Mesenchymal stem cell (in vitro differentiated cells and primary cell): ENCODE measurements at regions not wholly inside any gene's neighbourhood (a gene's known extent, or its start where the extent isn't known, plus 50 kb on each side); places are given as distances from the start of the nearest gene placed in this dataset.

Source experiments
- DNase-seq: peaks from one replicate; pipeline ENCODE4 v3.0.0-alpha.2; 2013
- H2AFZ ChIP-seq: one replicate; pipeline ENCODE4 v1.6.1; 2013; ENCODE audit warnings: low read depth, mild to moderate bottlenecking, control low read depth, inconsistent platforms, low read length, moderate library complexity
- H2AK5ac ChIP-seq: 2 replicates; pipeline ENCODE4 v1.6.1; 2013; ENCODE audit warnings: low read length, moderate library complexity, mild to moderate bottlenecking, inconsistent platforms; ENCODE audit not compliant: severe bottlenecking
- H2BK120ac ChIP-seq: one replicate; pipeline ENCODE4 v1.6.1; 2013; ENCODE audit warnings: low read depth, mild to moderate bottlenecking, inconsistent platforms, low read length, moderate library complexity
- H2BK12ac ChIP-seq, 2 experiments: one replicate each; pipeline ENCODE4 v1.6.1; 2013; ENCODE audit warnings: inconsistent platforms in 2 of 2, low read length in 2 of 2, mild to moderate bottlenecking in 2 of 2, moderate library complexity in 2 of 2, control low read depth in 1 of 2
- H2BK15ac ChIP-seq: one replicate; pipeline ENCODE4 v1.6.1; 2013; ENCODE audit warnings: mild to moderate bottlenecking, low read depth, inconsistent platforms; ENCODE audit not compliant: poor library complexity, severe bottlenecking
- H2BK5ac ChIP-seq: 2 replicates; pipeline ENCODE4 v1.6.1; 2013; ENCODE audit warnings: low read depth, mild to moderate bottlenecking, low read length, control low read depth, inconsistent platforms; ENCODE audit not compliant: poor library complexity, severe bottlenecking
- H3K14ac ChIP-seq, 2 experiments: one replicate each; pipeline ENCODE4 v1.6.1; 2013; ENCODE audit warnings: inconsistent platforms in 2 of 2, low read length in 2 of 2, control low read depth in 1 of 2, mild to moderate bottlenecking in 1 of 2, moderate library complexity in 1 of 2
- H3K18ac ChIP-seq, 2 experiments: one replicate each; pipeline ENCODE4 v1.6.1; 2013; ENCODE audit warnings: inconsistent platforms in 2 of 2, low read length in 2 of 2, control low read depth in 1 of 2, low read depth in 1 of 2, mild to moderate bottlenecking in 1 of 2
- H3K23ac ChIP-seq, 2 experiments: one replicate each; pipeline ENCODE4 v1.6.1; 2013; ENCODE audit warnings: inconsistent platforms in 2 of 2, low read length in 2 of 2, mild to moderate bottlenecking in 2 of 2, moderate library complexity in 2 of 2, control low read depth in 1 of 2
- H3K27ac ChIP-seq: 2 replicates; pipeline ENCODE4 v1.5.1; 2013; ENCODE audit warnings: mild to moderate bottlenecking, moderate library complexity, low read length, control low read depth, inconsistent platforms; ENCODE audit not compliant: poor library complexity, severe bottlenecking
- H3K27me3 ChIP-seq, 2 experiments: 2 replicates each; pipeline versions ENCODE4 v1.6.1 to v1.7.0; 2013; ENCODE audit warnings: low read length in 2 of 2, mild to moderate bottlenecking in 2 of 2, moderate library complexity in 2 of 2, control low read depth in 1 of 2, inconsistent platforms in 1 of 2; ENCODE audit not compliant: control insufficient read depth in 1 of 2, insufficient read depth in 1 of 2
- H3K36me3 ChIP-seq, 2 experiments: 2 replicates each; pipeline versions ENCODE4 v1.6.1 to v1.7.0; 2013; ENCODE audit warnings: low read length in 2 of 2, control low read depth in 1 of 2, inconsistent platforms in 1 of 2, low read depth in 1 of 2, mild to moderate bottlenecking in 1 of 2; ENCODE audit not compliant: insufficient read depth in 2 of 2, control insufficient read depth in 1 of 2
- H3K4ac ChIP-seq, 2 experiments: one replicate each; pipeline ENCODE4 v1.6.1; 2013; ENCODE audit warnings: inconsistent platforms in 2 of 2, low read length in 2 of 2, mild to moderate bottlenecking in 2 of 2, moderate library complexity in 2 of 2, control low read depth in 1 of 2, low read depth in 1 of 2
- H3K4me1 ChIP-seq: 2 replicates; pipeline ENCODE4 v1.6.1; 2013; ENCODE audit warnings: low read depth, low read length, control low read depth; ENCODE audit not compliant: control insufficient read depth, insufficient read depth
- H3K4me2 ChIP-seq: 2 replicates; pipeline ENCODE4 v1.6.1; 2013; ENCODE audit warnings: low read length, mild to moderate bottlenecking, inconsistent platforms; ENCODE audit not compliant: poor library complexity, severe bottlenecking
- H3K4me3 ChIP-seq, 2 experiments: 2 replicates each; pipeline versions ENCODE4 v1.5.1 to v1.7.0; 2013; ENCODE audit warnings: low read length in 2 of 2, mild to moderate bottlenecking in 2 of 2, control low read depth in 1 of 2, low read depth in 1 of 2; ENCODE audit not compliant: insufficient read depth in 1 of 2
- H3K79me1 ChIP-seq: replicated peaks from 2 replicates; pipeline ENCODE4 v1.6.1; 2013; ENCODE audit warnings: mild to moderate bottlenecking, control low read depth, low read length, inconsistent platforms; ENCODE audit not compliant: poor library complexity, severe bottlenecking
- H3K9ac ChIP-seq: 2 replicates; pipeline ENCODE4 v1.7.0; 2013; ENCODE audit warnings: mild to moderate bottlenecking, low read length, moderate library complexity
- H3K9me3 ChIP-seq: 2 replicates; pipeline ENCODE4 v1.7.0; 2013; ENCODE audit warnings: mild to moderate bottlenecking, low read length; ENCODE audit not compliant: control insufficient read depth
- H4K8ac ChIP-seq: one replicate; pipeline ENCODE4 v1.6.1; 2013; ENCODE audit warnings: inconsistent platforms, mild to moderate bottlenecking, low read length, moderate library complexity
- H4K91ac ChIP-seq: one replicate; pipeline ENCODE4 v1.6.1; 2013; ENCODE audit warnings: mild to moderate bottlenecking, low read length, inconsistent platforms
- WGBS: methylation state at CpG from one replicate; pipeline ENCODE4 v1.1.7; 2013; ENCODE audit warnings: mixed read lengths; 5-methylcytosine and 5-hydroxymethylcytosine counted together

- 82% methylated on average over 15 of the region's 15 CpGs for WGBS
These were observed 87.2 kb upstream of the HTATIP2 start for GRCh38 chr11:20275987-20276965.

GRCh38 chr11:20274031-20274430, 89.5 kb upstream of the HTATIP2 start:
- no peak overlapping the region for H2BK15ac ChIP-seq

More at GRCh38 chr11:20275987-20276965, 87.2 kb upstream of the HTATIP2 start:
- Histone ChIP-seq H4K91ac (no peak overlapping the region), H2AK5ac (no peak overlapping the region), H3K36me3 (no peaks in the 10 kb centered on the region), H3K4me1 (no peaks in the 10 kb centered on the region), H2BK12ac (no peak overlapping the region), H2AFZ (no peak overlapping the region), H2BK120ac (no peak overlapping the region), H3K18ac (no peak overlapping the region), H2BK15ac (no peak overlapping the region), H3K9me3 (no peaks in the 10 kb centered on the region), H3K27me3 (peaks cover 21 to 46% of the 10 kb centered on the region in 2 experiments), H3K14ac (no peak overlapping the region), H3K4me2 (no peak overlapping the region), H3K4ac (no peak overlapping the region), H3K4me3 (no peak overlapping the region), H3K79me1 (no peaks in the 10 kb centered on the region), H3K27ac (no peak overlapping the region), H3K23ac (no peak overlapping the region), H2BK5ac (no peak overlapping the region), H4K8ac (no peak overlapping the region), H3K9ac (no peak overlapping the region)
- DNase-seq = no peak

GRCh38 chr11:20261526-20261925, 101.3 kb upstream of the DBX1 start:
- no peak overlapping the region for H3K27ac ChIP-seq
- H3K4me3 ChIP-seq = no peak overlapping the region
- H2BK5ac ChIP-seq = no peak overlapping the region
- no peak overlapping the region for H4K91ac ChIP-seq
- no peak overlapping the region for H3K23ac ChIP-seq
- H2BK12ac ChIP-seq = no peak overlapping the region
- no peaks in the 10 kb centered on the region for H3K79me1 ChIP-seq
- no peak overlapping the region for H3K14ac ChIP-seq
- H3K4ac ChIP-seq = no peak overlapping the region
- H3K27me3 ChIP-seq = peaks cover 0 to 32% of the 10 kb centered on the region in 2 experiments
- no peak overlapping the region for H2AFZ ChIP-seq
- no peak overlapping the region for H2AK5ac ChIP-seq
- H3K36me3 ChIP-seq = no peaks in the 10 kb centered on the region
- H2BK15ac ChIP-seq = no peak overlapping the region
- DNase-seq = no peak
- H3K18ac ChIP-seq = no peak overlapping the region
- H3K4me2 ChIP-seq = no peak overlapping the region
- H3K9me3 ChIP-seq = no peaks in the 10 kb centered on the region
- 52% methylated on average over 3 of the region's 3 CpGs for WGBS
- H4K8ac ChIP-seq = no peak overlapping the region
- no peaks in the 10 kb centered on the region for H3K4me1 ChIP-seq
- H3K9ac ChIP-seq = no peak overlapping the region
- H2BK120ac ChIP-seq = no peak overlapping the region

More at GRCh38 chr11:20274031-20274430, 89.5 kb upstream of the HTATIP2 start:
- no peaks in the 10 kb centered on the region for H3K9me3 ChIP-seq
- no peaks in the 10 kb centered on the region for H3K36me3 ChIP-seq
- no peak overlapping the region for H3K23ac ChIP-seq
- H3K14ac ChIP-seq = no peak overlapping the region
- DNase-seq = no peak
- no peaks in the 10 kb centered on the region for H3K4me1 ChIP-seq
- H4K8ac ChIP-seq = no peak overlapping the region
- H3K27me3 ChIP-seq = peaks cover 22 to 49% of the 10 kb centered on the region in 2 experiments
- H3K18ac ChIP-seq = no peak overlapping the region
- H2BK5ac ChIP-seq = no peak overlapping the region
- H3K9ac ChIP-seq = no peak overlapping the region
- H3K4me3 ChIP-seq = no peak overlapping the region
- WGBS = 78% methylated on average over 4 of the region's 5 CpGs
- H4K91ac ChIP-seq = no peak overlapping the region
- no peak overlapping the region for H3K4ac ChIP-seq
- no peak overlapping the region for H2BK12ac ChIP-seq
- H2AFZ ChIP-seq = no peak overlapping the region
- no peak overlapping the region for H2AK5ac ChIP-seq
- no peak overlapping the region for H3K27ac ChIP-seq
- H2BK120ac ChIP-seq = no peak overlapping the region
- H3K4me2 ChIP-seq = no peak overlapping the region
- H3K79me1 ChIP-seq = no peaks in the 10 kb centered on the region

- no peaks in the 10 kb centered on the region for H3K79me1 ChIP-seq
- no peak overlapping the region for H3K4ac ChIP-seq
- H2BK15ac ChIP-seq = no peak overlapping the region
- no peaks in the 10 kb centered on the region for H3K36me3 ChIP-seq
- no peak overlapping the region for H2AFZ ChIP-seq
- peaks cover 0 to 32% of the 10 kb centered on the region in 2 experiments for H3K27me3 ChIP-seq
- DNase-seq = no peak
- no peak overlapping the region for H3K18ac ChIP-seq
- 72% methylated on average over 2 of the region's 2 CpGs for WGBS
- no peak overlapping the region for H3K4me2 ChIP-seq
- no peak overlapping the region for H3K27ac ChIP-seq
- no peak overlapping the region for H3K9ac ChIP-seq
- H4K8ac ChIP-seq = no peak overlapping the region
- H2BK5ac ChIP-seq = no peak overlapping the region
- H2BK12ac ChIP-seq = no peak overlapping the region
- no peak overlapping the region for H2BK120ac ChIP-seq
- H3K9me3 ChIP-seq = no peaks in the 10 kb centered on the region
- no peak overlapping the region for H3K23ac ChIP-seq
- no peak overlapping the region for H4K91ac ChIP-seq
- no peaks in the 10 kb centered on the region for H3K4me1 ChIP-seq
- no peak overlapping the region for H3K4me3 ChIP-seq
- no peak overlapping the region for H3K14ac ChIP-seq
- no peak overlapping the region for H2AK5ac ChIP-seq
These were observed 100.0 kb upstream of the DBX1 start for GRCh38 chr11:20260307-20260706.
